Tongue (tissue), 1 donor: ENCODE measurements at regions not wholly inside any gene's neighbourhood (a gene's known extent, or its start where the extent isn't known, plus 50 kb on each side); places are given as distances from the start of the nearest gene placed in this dataset.
"Not testable (repeated sequence)": the region's sequence is repeated elsewhere in the genome, so short reads cannot be mapped to it uniquely, and the experiment has no call there.

Source experiments
- DNase-seq: peaks from one replicate; pipeline ENCODE4 v3.0.0-alpha.2; 2015

DNA sequence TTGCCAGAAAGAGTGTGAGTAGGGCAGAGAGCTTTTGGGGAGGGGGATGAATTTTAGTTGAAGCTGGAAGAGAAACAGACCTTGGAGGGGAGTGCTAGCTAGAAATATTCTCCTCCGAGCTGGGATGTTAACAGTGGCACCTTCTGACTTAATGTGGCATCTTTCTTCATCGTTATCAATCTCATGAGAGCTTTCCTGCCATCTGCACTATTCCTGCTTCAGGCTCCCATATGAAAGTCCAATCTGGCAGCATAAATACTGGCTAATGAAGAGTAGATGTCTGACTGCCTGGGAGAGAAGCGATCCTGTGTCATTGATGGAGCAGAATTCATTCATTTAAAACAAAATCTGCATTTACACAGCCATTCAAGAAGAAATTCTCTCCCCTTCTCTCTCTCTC is 284.5 kb downstream of the TMEM38B start:
- no peak for DNase-seq

DNA sequence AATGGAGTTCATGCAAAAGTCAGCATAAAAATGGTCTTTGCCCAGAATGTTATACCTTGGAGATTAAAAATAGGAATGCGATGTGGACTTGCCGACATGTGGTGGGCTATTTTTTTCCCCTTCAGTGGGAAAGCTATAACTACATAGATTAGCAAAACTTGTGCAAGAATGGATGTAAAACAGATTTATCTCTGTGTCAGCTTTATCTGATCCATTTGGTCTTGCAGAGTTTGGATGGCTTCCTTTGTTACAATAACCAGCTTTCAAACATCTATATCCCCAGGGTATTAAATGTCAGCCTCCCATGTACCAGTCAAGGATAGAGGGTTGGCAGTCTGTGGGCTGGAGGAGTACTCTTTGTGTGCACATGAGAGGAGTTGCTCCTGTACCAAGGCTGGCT is 284.9 kb downstream of the TMEM38B start:
- no peak for DNase-seq

DNA sequence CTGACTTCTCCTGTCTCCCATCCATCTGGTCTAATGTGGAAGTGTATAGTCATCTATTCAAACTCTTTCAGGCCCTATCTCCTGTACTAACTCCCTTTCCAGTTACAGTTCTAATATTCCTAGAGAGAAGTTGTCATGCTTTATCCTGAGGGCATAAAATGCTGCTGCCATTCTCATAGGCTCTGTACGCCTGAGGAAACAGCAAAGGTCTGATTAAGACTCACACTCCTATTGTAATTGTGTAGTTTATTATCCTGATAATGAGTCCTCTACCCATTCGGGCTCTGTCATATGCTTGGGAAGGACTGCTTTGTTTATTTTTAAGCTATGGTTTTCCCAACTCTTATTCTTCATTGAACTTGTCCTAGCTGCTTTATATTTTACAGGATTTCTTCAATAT is 290.4 kb downstream of the TMEM38B start:
- DNase-seq: no peak

DNA sequence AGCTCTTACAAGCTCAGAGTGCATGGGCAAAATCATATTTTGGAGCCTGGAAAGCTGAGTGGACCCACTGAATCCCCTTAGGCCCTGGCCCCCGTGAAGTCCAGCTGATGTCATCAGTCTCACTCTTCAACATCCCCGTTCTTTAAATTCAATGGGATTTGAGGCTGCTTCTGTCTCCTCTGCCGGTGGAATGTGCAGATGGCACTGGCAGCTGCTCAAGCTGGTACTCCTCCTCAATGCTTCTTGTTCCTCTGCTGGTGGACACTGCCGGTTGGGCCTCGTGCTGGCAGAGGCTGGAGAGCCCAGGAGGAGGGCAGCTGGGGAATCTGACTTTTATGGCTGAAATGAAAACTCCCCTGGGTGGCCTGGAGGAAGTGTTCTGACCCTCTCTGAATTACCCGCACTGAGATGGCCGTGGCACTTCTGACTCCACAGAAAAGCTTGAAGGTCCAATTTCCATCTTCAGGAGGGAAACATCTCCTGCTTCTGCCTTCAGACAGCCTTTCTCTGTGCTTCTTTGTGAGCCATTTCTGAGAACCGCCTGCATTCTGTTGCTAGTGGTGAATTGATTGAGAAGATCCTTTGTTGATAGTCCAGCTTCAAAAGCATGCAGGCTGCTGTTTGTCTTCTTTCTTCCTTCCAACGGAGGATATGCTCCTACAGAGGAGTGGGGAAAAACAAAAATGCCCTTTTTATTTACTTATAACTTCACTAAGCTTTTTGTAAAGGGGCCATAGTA is 298.9 kb downstream of the TMEM38B start:
- DNase-seq: peak; percentile 80

DNA sequence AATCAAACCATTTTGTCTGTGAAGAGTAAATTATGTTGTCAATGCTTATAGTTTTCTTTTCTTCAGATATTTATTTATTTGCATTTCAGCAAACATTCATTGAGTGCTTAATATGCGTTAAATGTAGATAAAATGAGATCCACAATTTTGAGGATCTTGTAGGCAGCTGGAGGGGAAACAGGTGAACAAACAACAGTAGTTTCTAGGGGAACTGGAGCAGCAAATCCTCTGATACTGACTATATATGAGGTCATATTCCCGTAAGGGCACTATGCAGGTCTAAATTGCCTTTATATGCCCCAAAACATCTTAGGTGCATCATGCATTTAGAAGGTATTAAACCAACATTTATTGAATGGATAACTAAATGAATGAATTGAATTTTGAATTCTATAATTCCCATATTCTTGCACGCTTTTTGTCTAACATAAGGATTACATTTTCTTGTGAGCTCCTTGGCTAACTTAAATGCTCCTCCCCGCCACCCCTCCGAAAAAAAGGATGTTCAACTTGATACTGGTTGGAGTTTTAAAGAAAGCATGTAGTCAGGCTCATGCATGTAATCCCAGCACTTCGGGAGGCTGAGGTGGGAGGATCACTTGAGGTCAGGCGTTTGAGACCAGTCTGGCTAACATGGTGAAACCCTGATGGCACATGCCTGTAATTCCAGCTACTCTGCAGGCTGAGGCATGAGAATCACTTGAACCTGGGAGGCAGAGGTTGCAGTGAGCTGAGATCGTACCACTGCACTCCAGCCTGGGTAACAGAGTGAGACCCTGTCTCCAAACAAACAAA is 299.8 kb downstream of the TMEM38B start:
- DNase-seq: no peak

DNA sequence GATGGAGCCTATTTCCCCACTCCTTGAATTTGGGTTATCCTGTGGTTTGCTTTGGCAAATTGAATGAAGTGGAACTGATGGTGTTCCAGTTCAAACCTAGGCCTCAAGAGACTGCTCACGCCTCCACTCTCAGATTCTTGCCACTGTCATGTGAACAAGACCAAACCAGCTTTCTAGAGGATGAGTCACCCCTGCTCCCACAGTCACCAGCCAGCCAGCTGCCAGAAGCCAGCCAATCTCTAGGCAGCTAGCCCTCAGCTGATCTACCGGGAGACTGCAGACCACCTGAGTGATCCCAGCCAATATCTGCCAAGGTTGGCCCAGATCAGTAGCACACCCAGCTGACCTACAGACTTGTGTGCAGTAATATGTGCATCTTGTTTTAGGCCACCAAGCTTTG is 300.6 kb downstream of the TMEM38B start:
- no peak for DNase-seq

DNA sequence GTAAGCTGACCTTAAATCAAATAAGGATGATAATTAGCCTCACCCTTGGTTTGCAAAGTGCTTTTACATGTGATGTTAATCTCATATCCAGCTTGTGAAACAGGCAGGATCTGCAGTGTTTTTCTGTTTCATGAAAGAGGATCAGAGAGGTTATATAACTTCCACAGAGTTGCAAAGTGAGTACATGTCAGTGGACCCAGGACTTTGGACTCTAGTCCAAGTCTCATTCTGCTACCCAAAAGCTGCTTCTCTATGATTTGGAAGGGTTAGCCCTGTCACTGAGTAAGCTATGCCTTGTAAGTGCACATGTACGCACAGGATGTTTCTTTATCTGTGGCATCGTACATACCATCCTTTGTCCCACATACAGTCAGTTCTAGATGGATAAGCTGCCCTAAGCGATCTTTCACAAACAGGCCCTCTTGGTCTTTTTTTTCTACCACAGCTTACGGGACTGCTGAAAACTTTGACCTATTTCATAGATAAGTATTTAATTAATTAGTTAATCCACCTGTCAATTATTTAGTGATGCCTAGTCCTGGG is 322.9 kb downstream of the TMEM38B start:
- no peak for DNase-seq

DNA sequence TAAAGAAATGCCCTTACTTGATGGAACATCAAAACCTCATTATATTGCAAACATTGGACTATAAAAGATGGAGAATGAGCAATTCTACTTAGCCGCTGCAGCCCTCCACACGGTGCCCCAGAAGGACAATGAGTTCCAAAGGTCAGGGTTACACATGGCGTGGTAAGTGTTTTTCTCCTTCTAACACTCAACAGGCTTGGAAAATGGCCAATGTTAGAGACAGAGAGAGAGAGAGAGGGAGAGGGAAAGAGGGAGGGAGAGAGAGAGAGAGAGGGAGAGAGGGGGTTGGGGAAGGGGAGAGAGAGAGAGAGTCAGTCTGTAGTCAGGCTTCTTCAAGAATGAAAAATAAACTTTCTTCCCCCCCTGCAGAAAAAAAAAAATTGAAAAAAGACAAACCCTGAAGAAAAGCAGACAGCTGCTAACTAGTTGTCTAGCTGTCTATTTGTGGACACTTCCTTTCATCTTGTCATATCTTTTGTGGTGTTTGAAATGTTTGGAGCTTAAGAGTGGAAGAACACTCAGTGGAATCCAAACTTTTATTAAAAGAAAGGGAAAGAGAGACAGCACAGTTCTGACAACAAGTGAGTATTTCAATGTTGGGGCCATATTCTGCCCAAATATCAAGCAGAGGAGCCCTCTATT is 324.8 kb downstream of the TMEM38B start:
- DNase-seq: peak; percentile 43

DNA sequence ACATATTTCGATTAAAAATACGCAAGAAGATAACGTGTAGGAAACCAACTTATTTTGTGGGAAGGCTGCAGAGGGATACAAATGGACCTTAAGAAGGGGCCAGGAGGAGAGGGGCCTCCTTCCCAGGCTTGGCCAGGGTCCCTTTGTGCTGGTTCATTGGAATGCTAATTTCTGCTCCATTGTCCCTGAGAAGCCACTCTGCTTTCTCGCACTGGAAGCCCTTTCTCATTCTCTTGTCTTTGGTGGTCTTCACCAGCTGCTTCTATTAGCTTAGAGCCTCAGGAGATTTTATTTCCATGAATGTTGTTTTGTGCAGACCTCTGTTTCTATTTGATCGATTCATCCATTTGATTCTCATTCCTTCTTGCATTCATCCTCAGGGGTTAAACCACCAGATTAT is 325.4 kb downstream of the TMEM38B start:
- no peak for DNase-seq

DNA sequence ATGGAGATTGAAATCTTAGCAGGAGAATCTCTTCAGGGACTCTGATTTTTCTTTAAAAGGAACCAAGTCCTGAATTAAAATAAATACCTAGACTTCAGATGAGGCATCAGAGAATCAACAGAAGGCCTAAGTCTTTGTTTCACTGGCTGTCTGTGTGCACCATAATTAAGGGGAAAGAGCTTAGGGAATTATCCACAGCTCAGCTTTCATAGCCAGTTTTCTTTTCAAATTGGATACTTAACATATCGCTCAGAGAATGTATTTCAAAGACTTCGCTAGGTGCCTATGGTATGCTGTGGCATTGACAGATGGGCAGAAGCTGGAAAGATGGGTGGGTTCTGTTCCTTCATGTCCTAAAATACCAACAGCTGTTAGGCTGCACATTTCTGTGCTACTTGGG is 325.8 kb downstream of the TMEM38B start:
- DNase-seq: peak; percentile 26

DNA sequence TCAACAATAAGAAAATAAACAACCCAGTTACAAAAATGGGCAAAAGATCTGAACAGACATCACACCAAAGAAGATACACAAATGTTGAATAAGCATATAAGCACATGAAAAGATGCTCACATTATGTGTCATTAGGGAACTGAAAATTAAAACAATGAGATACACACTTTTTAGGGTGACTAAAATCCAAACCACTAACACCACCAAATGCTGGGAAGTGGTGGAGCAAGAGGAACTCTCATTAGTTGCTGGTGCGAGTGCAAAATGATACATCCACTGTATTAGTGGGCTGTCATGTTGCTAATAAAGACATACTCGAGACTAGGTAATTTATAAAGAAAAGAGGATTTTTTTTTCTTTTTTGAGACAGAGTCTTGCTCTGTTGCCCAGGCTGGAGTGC is 329.1 kb downstream of the TMEM38B start:
- no peak for DNase-seq

DNA sequence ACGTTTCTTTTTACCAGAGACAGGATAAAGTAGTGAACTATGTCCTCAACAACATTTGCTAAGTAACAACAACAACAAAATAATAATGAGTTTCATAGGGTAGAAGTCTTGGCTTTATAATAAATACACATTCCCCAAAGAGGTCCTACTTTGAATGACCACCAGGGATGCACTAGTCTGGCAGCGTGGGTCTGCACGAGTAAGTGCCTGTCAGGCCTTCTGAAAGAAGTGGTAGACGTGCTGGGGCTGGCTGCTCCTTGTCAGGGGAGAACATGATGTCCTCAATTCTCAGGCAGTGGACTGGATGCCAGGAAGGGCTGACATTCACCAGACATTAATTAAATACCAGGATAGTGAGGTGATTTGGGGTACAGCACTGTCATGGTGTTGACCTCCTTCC is 331.1 kb downstream of the TMEM38B start:
- peak; percentile 33 for DNase-seq

DNA sequence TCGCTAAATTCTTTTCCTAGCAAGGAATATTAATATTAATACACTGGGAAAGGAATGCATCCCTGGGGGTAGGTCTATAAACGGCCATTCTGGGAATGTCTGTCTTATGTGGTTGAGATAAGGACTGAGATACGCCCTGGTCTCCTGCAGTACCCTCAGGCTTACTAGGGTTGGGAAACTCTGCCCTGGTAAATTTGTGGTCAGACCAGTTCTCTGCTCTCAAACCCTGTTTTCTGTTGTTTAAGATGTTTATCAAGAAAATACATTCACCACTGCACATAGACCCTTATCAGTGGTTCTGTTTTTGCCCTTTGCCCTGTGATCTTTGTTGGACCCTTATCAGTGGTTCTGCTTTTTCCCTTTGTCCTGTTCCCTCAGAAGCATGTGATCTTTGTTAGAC is 335.8 kb downstream of the TMEM38B start:
- DNase-seq: not testable (repeated sequence)

DNA sequence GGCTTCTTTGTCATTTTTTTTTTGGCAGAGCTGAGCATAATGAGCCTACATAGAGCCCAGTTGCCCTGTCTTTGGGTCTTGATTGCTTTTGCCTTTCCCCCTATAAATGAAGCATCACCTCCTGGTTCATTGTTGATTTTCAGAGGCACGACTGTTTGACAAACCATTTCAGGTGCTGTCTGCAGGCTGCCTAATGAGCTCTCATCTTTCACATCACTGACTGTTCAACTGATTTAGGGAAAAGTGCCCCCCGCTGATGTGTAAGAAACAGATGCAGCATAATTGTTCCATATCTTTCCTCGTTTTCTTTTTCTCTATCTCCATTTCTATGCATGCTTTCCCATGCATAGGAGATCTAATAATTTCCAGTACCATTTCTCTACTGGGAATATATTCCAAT is 338.6 kb downstream of the TMEM38B start:
- no peak for DNase-seq

DNA sequence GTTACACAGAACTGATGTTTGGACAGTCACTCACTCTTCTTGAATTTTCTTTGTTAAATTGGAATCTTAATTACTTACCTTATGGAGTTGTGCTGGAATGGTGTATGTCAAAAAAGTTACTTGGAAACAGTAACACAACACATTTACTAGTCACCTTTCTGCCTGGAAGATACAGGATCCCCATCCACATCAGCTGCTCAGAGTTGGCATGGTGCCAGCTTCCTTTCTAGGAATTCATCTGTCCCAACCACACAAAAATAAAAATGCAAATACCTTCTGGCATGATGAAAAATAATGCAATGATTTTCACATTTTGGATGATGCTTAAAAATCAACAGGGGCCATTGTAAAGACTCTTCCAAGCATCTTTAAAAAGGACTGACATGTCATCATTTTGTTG is 341.5 kb downstream of the TMEM38B start:
- DNase-seq: peak; percentile 40

DNA sequence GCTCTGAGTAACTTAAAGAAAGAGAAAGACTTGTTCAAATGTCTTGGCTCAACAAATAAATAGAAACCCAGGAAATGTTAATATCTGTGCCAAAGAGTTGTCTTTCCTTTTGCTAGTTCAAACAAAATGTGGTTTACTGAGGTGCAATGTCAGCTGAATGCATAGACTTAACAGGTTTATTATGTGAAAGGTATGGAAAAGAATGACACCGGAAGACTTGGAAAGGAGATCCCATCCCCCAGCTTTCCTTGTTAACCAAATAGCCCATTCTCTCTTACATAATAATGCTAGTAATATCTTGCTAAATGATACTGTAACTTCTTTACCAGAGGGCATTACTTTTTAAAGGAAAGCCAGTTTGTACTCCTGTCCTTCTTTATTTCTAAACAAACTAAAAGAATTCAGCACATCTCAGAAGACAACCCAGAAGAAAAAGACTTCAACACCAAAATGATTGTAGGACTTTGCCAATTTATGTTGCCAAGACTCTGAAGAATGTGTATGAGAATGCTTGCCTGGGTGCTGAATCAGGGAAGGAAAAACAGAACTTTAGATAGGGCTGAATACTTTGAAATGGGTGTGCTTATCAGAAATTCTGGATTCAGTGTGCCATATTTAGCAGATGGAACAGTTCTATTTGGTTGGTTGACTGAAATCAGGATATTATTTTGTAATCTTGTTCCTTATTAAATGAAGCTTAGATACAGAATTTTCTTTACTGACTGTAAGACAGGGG is 344.1 kb downstream of the TMEM38B start:
- DNase-seq: no peak

DNA sequence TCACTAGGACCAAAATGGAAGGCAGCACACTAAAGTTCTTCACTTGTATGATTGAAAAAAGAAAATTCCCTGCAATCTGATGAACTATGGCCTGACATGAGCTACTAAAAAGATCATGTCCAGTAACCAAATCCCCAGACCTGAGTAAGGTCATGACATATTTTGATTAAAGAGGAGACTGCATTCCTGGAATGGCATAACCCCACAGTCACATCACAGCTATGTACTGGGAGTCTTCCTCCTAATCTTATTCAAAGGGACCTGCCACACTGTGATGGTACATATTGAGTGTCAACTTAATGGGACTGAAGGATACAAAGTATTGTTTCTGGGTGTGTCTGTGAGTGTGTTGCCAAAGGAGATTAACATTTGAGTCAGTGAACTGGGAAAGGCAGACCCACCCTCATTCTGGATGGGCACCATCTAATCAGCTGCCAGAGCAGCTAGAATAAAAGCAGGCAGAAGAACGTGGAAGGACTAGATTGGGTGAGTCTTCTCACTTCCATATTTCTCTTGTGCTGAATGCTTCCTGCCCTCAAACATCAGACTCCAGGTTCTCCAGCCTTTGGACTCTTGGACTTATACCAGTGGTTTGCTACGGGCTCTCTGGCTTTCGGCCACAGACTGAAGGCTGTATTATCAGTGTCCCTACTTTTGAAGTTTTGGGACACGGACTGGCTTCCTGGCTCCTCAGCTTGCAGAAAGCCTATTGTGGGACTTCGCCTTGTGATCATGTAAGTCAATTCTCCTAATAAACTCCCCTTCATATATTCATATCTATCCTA is 345.0 kb downstream of the TMEM38B start:
- DNase-seq: no peak

DNA sequence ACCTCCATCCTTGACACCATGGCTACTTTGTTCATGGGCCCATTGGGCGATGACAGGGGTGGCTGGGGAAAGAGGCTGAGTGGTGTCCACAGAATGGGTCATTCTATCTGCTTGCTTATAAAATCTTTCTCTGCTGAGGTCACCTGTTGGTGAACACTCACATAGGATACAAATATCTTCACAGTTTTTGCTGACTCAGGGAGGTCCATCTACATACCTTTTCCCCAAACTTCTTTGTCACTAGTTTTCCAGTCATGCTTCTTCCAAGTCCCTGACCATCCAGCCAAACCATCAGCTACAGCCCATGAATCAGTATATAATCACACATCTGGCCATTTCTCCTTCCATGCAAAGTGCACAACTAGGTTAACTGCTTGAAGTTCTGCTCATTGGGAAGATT is 347.6 kb downstream of the TMEM38B start:
- DNase-seq: not testable (repeated sequence)

DNA sequence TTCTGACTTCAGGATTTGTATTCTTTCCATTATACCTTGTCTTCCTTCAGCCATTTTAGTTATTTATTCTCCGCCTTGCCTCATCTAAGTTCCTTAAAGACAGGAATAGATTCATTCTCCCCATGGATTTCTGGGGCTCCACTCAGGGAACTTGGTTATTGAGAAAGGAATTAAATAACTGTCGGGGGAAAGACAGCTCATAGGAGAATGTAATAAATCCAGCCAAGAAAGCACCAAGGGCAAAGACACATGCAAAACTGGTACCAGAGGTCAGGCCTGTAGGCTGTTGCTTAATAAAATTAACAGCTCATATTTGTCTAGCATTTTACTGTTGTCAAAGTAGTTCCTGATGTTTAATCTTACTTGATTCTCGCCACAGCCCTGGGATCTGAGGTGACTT is 357.2 kb downstream of the TMEM38B start:
- DNase-seq: no peak

DNA sequence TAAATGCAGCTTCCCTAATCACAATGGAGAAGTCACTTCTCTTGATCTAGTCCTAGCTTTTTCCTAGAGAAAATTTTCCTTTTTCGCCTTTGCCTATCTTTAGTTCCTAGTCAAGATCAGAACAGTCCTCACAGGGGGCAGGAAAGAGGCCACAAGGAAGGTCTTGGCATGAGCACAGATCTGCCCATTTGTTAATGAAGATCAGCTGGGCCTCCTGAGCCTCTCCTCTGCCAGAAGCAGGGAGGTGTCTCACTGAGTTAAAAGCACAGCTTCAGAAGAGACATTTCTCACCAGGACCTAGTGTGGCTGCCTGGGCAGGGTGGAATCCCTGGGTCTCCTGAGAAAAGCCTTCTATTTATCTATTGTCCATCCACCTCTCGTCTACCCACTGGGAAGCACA is 357.8 kb downstream of the TMEM38B start:
- no peak for DNase-seq

DNA sequence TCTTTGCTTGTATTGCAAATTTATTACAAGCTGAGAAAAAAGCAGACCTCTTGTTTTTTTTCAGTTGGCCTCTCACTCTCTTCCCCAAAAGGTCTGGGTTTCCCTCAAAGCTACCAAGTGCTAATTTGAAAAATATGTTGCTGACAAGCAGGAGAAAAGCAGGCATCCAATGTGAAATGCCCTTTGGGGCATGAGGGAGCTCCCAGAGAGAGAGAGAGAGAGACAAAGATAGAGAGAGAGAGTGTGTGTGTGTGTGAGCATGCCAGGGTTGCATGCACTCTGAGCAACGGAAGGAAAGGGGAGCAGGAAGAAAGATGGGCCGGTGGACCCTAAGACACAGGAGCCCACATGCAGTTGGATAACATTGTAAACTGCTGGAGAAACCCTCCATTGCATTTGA is 358.4 kb downstream of the TMEM38B start:
- no peak for DNase-seq

DNA sequence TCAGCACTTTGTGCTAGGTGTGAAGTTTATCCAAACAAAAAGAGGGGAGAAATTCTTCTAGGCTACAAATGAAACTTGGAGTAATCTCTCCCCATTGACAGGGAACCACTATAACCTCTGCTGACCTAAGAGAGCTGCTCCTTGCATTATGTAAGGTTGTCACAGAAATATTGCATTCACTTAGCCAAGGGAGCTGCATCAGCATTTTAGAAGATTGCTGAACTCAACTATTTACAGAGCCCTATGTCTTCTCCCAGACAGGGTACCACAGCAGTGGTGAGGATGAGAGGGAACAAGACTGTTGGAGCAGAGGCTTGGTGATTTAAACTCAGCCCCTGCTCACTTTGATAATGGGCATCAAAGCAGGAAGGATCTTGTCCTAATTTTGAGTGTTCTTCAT is 362.0 kb downstream of the TMEM38B start:
- DNase-seq: no peak
